NCI-H1105 (cell line): ENCODE measurements at regions not wholly inside any gene's neighbourhood (a gene's known extent, or its start where the extent isn't known, plus 50 kb on each side); places are given as distances from the start of the nearest gene placed in this dataset.
"Not testable (repeated sequence)": the region's sequence is repeated elsewhere in the genome, so short reads cannot be mapped to it uniquely, and the experiment has no call there.

ENCODE experiments used
- DNase-seq: peaks from one replicate; lab custom pipeline; 2025; lab: John Stamatoyannopoulos, UW

DNA sequence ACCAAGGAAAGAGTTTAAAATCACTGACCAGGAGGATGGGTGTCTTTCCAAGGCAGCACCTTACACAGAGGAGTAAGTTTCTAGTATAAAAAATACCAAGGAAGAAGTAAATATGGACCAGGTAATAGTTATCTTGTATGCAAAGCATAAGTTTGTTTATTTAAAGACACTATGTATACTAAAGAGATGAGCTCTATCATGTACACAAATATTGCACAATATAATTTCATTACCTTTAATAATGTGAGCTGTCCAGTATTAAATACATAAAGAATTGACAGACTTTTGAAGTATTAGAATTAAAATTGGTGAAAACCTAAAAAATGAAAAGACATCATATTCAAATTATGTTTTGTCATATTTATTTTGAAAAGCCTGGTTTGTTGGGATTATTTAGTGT lies 322.0 kb upstream of the MIR17HG start:
- no peak for DNase-seq

GRCh38 chr13:91031508-91031907 lies 316.0 kb upstream of the MIR17HG start:
- no peak for DNase-seq

DNA sequence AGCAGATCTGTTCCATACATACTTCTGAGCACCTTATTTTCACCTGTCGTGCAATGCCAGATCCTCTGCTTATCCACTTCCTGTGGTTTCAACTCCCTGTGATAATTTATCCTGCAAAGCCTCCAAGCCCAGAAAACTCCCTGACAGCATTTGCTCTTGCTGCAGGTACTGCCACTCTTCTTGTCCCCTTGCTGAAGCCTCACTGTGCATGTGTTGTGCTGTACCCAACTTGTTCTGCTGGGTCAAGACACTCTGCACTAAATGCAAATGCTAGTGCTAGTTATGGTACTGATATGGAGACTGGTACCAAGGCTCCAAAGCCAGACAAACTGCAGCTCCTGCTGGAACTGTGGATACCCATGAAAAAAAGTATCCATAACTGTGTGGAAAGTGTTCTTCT lies 315.4 kb upstream of the MIR17HG start:
- DNase-seq = no peak

GRCh38 chr13:91036886-91037285 lies 310.6 kb upstream of the MIR17HG start:
- DNase-seq = no peak

DNA sequence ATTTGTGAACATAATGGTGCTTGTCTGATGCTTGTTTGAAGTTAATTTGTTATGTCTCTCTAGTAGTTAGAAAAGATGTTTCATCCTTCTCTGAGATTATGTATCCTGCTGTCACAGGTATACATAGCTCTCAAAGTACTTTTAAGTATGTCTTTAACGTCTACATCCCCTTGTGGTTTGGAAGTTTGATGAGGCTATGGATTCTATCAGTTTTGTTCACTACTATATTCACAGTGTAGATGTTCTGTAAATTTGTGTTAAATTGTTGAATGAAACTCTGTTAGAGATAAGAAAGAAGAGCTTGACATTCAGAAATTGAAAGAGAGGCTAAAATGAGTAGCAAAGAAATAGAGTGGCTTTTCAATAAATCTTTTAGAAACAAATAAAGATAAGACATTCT lies 304.6 kb upstream of the MIR17HG start:
- no peak for DNase-seq

DNA sequence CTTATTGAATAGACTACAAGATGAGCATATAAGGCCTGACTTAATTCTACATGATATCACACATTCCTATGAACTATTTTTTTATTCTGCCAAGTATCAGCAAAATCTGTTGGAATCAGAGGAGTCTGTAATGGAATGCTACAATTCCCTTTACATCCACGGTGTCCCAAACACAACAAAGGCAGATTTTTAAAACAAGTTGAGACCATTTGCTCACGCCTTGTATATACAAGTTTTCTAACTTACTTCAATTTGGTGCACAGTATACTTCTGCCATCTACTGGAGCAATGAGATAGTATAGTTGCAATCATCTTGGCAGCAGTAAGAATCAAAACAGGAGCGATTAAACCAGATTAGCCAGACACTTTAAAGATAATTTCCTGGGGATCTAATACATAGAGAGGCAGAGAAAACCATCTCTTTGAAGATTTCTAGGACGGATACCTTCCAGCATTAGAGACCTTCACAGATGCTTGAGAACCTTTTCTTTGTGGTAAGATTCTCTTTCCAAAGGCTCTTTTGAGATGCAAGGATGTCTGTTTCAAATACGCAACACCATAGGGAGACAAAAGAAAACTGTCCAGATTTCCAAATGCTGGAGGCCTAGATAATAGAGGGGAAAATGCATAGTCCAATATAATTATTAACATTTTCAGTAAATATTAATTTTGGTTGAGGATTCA lies 302.0 kb upstream of the MIR17HG start:
- no peak for DNase-seq

DNA sequence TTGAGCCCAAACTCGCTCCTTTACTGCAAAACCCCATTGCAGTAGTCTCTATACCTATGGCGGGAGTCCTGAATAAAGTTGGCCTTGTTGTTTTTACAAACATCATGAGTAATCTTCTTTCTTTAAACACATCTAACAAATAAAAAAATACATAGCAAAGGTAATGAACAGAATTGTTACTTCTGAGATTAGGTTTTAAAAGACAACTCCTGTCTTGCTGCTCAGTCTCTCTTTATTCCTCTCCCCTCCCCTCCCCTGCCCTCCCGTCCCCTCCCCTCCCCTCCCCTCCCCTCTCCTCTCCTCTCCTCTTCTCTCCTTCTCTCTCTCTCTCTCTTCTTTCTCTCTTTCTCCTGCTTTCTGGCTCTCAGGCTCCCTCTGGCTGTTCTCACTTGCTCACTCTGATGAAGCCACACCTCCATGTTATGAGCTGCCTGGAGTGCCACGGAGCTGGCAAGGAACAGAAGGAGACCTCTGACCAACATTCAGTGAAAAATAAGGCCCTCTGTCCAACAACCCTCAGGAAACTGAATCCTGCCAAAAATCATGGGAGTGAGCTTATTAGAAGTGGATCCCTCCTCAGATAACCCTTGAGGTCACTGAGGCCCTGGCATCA lies 300.7 kb upstream of the MIR17HG start:
- no peak for DNase-seq

DNA sequence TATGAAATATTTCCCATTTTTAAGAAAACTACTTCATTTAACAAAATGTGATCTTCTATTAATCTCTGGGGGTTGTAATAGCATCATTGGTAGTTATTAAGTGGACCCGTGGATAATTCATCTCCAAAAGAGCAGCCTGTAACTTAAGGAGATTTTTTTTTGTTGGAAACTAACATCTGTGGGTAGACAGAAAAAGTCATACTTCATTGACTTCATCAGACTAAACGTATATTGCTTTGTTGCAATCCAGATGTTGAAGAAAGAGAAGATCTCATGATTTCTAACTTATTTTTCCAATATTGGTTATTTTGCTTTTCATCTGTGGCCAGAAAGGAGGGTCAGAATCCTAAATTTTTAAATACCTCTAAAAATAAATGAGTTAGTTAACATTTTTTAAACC lies 296.5 kb upstream of the MIR17HG start:
- no peak for DNase-seq

- no peak for DNase-seq
Measured at GRCh38 chr13:91052876-91053275, 294.6 kb upstream of the MIR17HG start.

GRCh38 chr13:91053318-91054065 lies 294.0 kb upstream of the MIR17HG start:
- DNase-seq = no peak

GRCh38 chr13:91054902-91055301 lies 292.6 kb upstream of the MIR17HG start:
- no peak for DNase-seq

DNA sequence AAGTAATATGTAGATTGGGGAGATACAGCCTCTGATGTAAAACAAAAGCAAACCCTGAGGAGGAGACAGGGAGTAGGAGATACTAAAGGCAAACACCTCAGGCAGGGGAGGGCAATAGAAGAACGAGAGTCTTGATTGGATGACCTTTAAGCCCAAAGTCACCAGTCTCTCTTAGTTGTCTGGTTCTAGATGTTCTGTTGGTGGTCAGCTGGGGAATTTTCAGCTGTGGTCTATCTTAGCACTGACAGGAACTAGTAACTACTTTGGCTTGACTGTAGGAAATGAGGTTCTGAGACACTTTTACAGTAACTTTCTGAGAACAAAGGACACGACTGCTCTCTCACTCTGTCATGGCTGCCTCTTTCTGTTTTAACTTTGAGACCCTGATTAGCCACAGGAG lies 290.7 kb upstream of the MIR17HG start:
- no peak for DNase-seq

DNA sequence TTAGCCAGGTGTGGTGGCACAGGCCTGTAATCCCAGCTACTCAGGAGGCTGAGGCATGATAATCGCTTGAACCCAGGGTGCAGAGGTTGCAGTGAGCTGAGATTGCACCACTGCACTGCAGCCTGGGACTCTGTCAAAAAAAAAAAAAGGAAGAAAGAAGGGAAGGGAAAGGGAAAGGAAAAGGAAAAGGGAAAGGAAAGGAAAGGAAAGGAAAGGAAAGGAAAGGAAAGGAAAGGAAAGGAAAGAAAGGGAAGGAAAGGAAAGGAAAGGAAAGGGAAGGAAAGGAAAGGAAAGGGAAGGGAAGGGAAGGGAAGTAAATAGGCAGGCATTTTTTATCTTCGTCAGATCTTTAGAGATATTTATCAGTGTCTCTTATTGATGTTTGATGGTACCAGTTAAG lies 290.0 kb upstream of the MIR17HG start:
- DNase-seq = not testable (repeated sequence)

- DNase-seq = no peak
Measured at GRCh38 chr13:91058066-91058465, 289.4 kb upstream of the MIR17HG start.

DNA sequence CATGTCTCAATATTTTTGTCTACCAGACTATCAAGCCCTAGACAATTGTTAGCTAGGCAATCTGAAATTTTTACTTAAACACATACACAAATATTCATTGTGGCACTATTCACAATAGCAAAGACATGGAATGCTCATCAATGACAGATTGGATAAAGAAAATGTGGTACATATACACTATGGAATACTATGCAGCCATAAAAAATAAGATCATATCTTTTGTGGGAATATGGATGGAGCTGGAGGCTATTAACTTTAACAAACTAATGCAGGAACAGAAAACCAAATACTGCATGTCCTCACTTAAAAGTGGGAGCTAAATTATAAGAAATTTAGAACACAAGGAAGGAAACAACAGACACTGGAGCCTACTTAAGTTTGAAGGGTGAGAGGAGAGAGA lies 288.6 kb upstream of the MIR17HG start:
- no peak for DNase-seq

DNA sequence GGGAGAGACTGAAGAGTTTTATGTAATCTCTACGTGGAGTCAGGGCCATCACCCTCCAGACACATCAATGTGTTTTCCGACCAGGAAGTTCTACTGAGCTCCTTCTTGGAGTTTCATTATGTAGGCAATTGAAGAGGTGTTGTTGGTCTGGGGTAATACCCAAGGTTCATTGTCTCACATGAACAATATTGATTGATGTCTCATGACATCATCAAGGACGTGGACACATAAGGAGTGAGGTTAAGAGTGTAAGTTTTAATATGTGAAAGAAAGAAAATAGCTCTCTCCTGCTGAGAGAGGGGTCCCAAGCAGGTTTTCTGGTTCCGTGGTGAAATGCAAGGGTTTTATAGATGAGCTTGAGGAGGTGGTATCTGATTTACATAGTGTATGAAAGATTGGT lies 280.7 kb upstream of the MIR17HG start:
- DNase-seq = no peak

DNA sequence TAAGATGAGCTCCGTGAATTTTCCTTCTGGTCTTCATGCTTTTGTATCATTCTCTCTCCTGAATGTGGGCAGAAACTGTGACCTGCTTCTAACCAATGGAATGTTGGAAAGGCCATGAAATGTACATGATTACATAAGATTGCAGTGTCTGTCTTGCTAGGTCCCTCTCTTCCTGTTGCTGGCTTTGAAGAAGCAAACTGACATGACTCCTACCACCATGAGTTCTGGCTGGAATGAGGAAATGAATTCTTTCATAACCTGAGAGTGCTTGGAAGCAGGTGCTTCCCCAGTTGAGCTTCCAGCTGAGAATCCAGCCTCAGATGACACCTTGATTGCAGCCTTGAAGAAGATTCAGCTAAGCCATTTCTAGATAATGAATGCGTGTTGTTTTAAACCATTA lies 275.0 kb upstream of the MIR17HG start:
- DNase-seq = no peak

DNA sequence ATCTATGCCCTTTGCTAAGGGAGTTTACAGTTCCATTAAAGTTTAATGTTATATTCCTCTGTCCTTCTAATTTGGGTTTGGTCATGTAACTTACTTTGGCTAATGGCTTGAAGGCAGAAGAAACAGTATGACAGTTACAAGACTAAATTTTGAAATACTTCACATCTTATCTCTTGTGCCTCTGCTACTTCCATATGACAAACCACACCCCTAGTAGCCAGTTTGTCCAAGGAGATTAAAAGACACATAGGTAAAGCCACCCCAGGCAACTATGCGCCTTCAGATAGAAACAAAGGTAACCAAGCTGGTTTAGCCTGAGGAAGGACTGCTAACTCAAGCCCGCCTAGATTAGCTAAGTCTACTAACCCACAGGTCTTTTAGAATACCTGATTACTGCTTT lies 273.4 kb upstream of the MIR17HG start:
- no peak for DNase-seq

DNA sequence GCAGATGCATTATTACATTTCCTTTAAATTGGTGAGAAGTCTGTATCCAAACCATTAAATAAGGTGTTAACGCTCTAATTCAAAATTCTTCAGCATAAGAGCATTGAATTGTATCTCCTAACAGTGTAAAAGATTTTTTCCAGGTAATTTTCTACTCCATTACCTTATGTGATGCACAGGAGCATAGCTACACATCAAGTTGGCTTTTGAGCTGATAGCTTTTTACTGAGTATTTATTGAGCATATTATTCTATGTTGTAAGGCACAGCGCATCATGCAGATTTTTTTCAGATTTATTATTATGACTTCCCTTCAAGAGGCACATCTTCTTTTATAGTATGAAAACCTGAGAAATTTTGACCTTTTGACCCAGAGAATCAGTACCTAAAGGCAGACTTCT lies 270.7 kb upstream of the MIR17HG start:
- DNase-seq = no peak

GRCh38 chr13:91078093-91078679 lies 269.3 kb upstream of the MIR17HG start:
- DNase-seq = no peak

DNA sequence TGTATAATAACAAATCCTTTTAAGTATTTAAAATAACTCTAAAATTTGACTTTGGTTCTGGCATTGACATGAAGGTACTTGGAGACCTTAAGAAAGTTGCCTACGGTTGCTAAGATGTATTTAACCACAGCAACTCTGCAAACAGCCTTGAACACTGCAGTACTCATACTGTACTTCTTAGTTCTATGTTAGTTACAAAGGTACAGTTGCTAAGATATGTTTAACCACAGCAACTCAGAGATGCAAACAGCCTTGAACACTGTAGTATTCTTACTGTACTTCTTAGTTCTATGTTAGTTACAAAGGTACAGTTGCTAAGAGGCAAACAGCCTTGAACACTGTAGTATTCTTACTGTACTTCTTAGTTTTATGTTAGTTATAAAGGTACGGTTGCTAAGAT lies 268.3 kb upstream of the MIR17HG start:
- no peak for DNase-seq

DNA sequence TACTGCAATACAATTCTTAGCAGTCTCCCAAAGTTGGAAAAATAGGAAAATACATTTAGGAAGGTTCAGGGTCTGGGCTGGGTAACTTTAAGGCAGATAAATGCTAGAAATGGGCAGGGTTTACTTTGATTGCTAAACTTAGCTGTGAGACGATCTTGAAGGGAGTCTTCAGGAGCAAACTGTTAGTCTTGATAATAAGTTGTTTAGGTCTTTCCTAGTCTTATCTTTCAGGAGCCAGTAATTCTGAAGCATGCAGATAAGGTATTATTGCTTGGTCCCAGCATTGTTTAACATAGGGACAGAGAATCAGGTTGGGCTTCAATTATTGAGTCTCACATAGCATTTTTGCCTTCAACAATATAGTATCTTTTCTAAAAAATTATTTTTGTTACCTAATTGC lies 262.4 kb upstream of the MIR17HG start:
- no peak for DNase-seq
